K562 (cell line): ENCODE measurements at regions not wholly inside any gene's neighbourhood (a gene's known extent, or its start where the extent isn't known, plus 50 kb on each side); places are given as distances from the start of the nearest gene placed in this dataset.

ENCODE experiments used
- ATAC-seq: fragments of 200-7000 bp; cut with Tn5 transposase; 3 replicates; pipeline ENCODE4 v1.9.1; 2020; ENCODE audit warnings: moderate library complexity
- BruUV-seq: library from RNA; stranded (reverse); fragments of 400-500 nt; replicated peaks from 2 replicates; lab custom pipeline; 2021; lab: Mats Ljungman, UMichigan
- CTCF ChIA-PET: fragments of 300-600 bp; formaldehyde crosslinking; extraction: SDS; loops from one replicate; lab custom pipeline; 2021; ENCODE audit warnings: low intra/inter-chr PET ratio; lab: Yijun Ruan, JAX
- POLR2A ChIA-PET: fragments of 300-600, 350-650 bp; sonication (Branson Sonifier 250); formaldehyde crosslinking; extraction: SDS; loops from one replicate; lab custom pipeline; 2021; ENCODE audit warnings: antibody characterized with exemption, inconsistent platforms; lab: Yijun Ruan, JAX
- DNase-seq, 4 experiments: peaks; one replicate each; pipeline versions ENCODE4 v3.0.0 to v3.0.0-alpha.2; 2011 to 2018; ENCODE audit warnings: low spot score in 3 of 4, mixed read lengths in 3 of 4; ENCODE audit errors: extremely low read depth in 1 of 4
- FAIRE-seq: peaks from 2 replicates; lab custom pipeline; 2011; peaks lifted over from hg19 to GRCh38; lab: Jason Lieb, UNC
- H2AFZ ChIP-seq: 2 replicates; pipeline ENCODE4 v1.6.0; 2011; ENCODE audit warnings: low read depth, low read length, control low read depth, inconsistent platforms
- H3K27ac ChIP-seq: fragments of 200-600 bp; 3 replicates; pipeline ENCODE4 v1.8.0; 2011; ENCODE audit warnings: low read depth, mild to moderate bottlenecking, control low read depth, inconsistent platforms, low read length, moderate library complexity, mixed read lengths; ENCODE audit errors: extremely low read depth
- H3K27me3 ChIP-seq, 2 experiments: fragments of 300-600 bp in 1 of 2; 2 replicates in 1 of 2; 3 replicates in 1 of 2; pipeline versions ENCODE4 v1.6.0 to v1.8.0; 2011; ENCODE audit warnings: inconsistent platforms in 2 of 2, low read length in 2 of 2, mild to moderate bottlenecking in 1 of 2, mixed read lengths in 1 of 2, moderate library complexity in 1 of 2; ENCODE audit not compliant: control insufficient read depth in 2 of 2, insufficient read depth in 2 of 2
- H3K36me3 ChIP-seq: fragments of 300-600 bp; 3 replicates; pipeline ENCODE4 v1.8.0; 2011; ENCODE audit warnings: mild to moderate bottlenecking, low read length, inconsistent platforms; ENCODE audit not compliant: control insufficient read depth, insufficient read depth
- H3K4me1 ChIP-seq, 2 experiments: fragments of 200-600 bp in 1 of 2; replicated peaks in 1 of 2; 2 replicates in 1 of 2; 3 replicates in 1 of 2; pipeline versions ENCODE4 v1.5.1 to v1.8.0; 2011; ENCODE audit warnings: inconsistent platforms in 2 of 2, low read length in 2 of 2, mild to moderate bottlenecking in 1 of 2, mixed read lengths in 1 of 2, moderate library complexity in 1 of 2; ENCODE audit not compliant: control insufficient read depth in 2 of 2, insufficient read depth in 2 of 2
- H3K4me2 ChIP-seq: 2 replicates; pipeline ENCODE4 v1.6.1; 2011; ENCODE audit warnings: low read length, control low read depth, inconsistent platforms, mixed read lengths; ENCODE audit not compliant: insufficient read depth
- H3K4me3 ChIP-seq: fragments of 200-600 bp; sonication (generic), shearing (Covaris generic); 2 replicates; pipeline ENCODE4 v1.5.1; 2016; ENCODE audit warnings: control low read depth, inconsistent platforms
- H3K79me2 ChIP-seq: fragments of 200-600 bp; 3 replicates; pipeline ENCODE4 v1.8.0; 2011; ENCODE audit warnings: low read length, inconsistent platforms; ENCODE audit not compliant: control insufficient read depth, insufficient read depth
- H3K9ac ChIP-seq, 2 experiments: 2 replicates each; pipeline versions ENCODE4 v1.6.0 to v1.6.1; 2011; ENCODE audit warnings: low read depth in 2 of 2, low read length in 2 of 2, control low read depth in 1 of 2, inconsistent platforms in 1 of 2, mild to moderate bottlenecking in 1 of 2, mixed read lengths in 1 of 2; ENCODE audit not compliant: insufficient read depth in 1 of 2
- H3K9me1 ChIP-seq: one replicate; pipeline ENCODE4 v1.6.0; 2011; ENCODE audit warnings: inconsistent platforms, mild to moderate bottlenecking, low read length, moderate library complexity; ENCODE audit not compliant: control insufficient read depth, insufficient read depth
- H3K9me3 ChIP-seq: replicated peaks from 2 replicates; pipeline ENCODE4 v1.5.1; 2011; ENCODE audit warnings: low read depth, low read length, inconsistent platforms; ENCODE audit not compliant: control insufficient read depth, insufficient read depth
- H4K20me1 ChIP-seq: replicated peaks from 2 replicates; pipeline ENCODE4 v1.6.1; 2011; ENCODE audit warnings: low read length, inconsistent platforms, mixed read lengths; ENCODE audit not compliant: control insufficient read depth, insufficient read depth
- CBX2 ChIP-seq: fragments of 200-600 bp; sonication (generic); IDR thresholded peaks from one replicate; pipeline ENCODE4 v1.6.1; 2012; ENCODE audit warnings: mild to moderate bottlenecking, low read length, inconsistent platforms; ENCODE audit not compliant: insufficient read depth, poor library complexity, severe bottlenecking
- CHD1 ChIP-seq: fragments of 200-600 bp; sonication (generic); IDR thresholded peaks from one replicate; pipeline ENCODE4 v1.6.1; 2012; ENCODE audit warnings: mild to moderate bottlenecking, moderate library complexity, low read length, inconsistent platforms
- DDX20 ChIP-seq: fragments of 450-650 bp; IDR thresholded peaks from 2 replicates; pipeline ENCODE4 v1.6.1; 2016; ENCODE audit warnings: missing genetic modification characterization, low read depth, mild to moderate bottlenecking, missing compliant biosample characterization, moderate library complexity
- GMEB1 ChIP-seq: fragments of 250-450 bp; sonication (Bioruptor Pico); IDR thresholded peaks from 2 replicates; pipeline ENCODE4 v1.4.0; 2020; ENCODE audit warnings: mild to moderate bottlenecking
- IRF9 ChIP-seq: fragments of 450-650 bp; IDR thresholded peaks from 2 replicates; pipeline ENCODE4 v1.6.1; 2016; ENCODE audit warnings: missing biosample characterization, missing genetic modification characterization
- MEF2A ChIP-seq: IDR thresholded peaks from 2 replicates; pipeline ENCODE4 v1.6.1; 2011; ENCODE audit warnings: low read depth, mild to moderate bottlenecking, low read length, moderate library complexity; ENCODE audit not compliant: control insufficient read depth
- PTTG1 ChIP-seq: fragments of 450-650 bp; IDR thresholded peaks from 2 replicates; pipeline ENCODE4 v1.6.1; 2016; ENCODE audit warnings: low read depth, mild to moderate bottlenecking, missing genetic modification characterization, missing compliant biosample characterization
- SIN3B ChIP-seq: fragments of 450-650 bp; IDR thresholded peaks from 2 replicates; pipeline ENCODE4 v1.6.1; 2017; ENCODE audit warnings: low read depth, mild to moderate bottlenecking, moderate library complexity
- SREBF1 ChIP-seq: fragments of 150-350 bp; IDR thresholded peaks from 2 replicates; pipeline ENCODE4 v1.6.1; 2014; ENCODE audit warnings: antibody characterized with exemption, low read depth, low read length, borderline replicate concordance
- STAT6 ChIP-seq: sonication (generic); formaldehyde crosslinking; IDR thresholded peaks from 2 replicates; pipeline ENCODE4 v1.8.1; 2023; ENCODE audit warnings: mild to moderate bottlenecking, missing genetic modification reagents
- ZNF274 ChIP-seq: IDR thresholded peaks from 2 replicates; pipeline ENCODE4 v1.6.1; 2011; ENCODE audit warnings: low read depth, mild to moderate bottlenecking, low read length, moderate library complexity, borderline replicate concordance
- ZNF717 ChIP-seq: fragments of 250-450 bp; sonication (Bioruptor Pico); IDR thresholded peaks from 2 replicates; pipeline ENCODE4 v1.5.0; 2021
- WGBS: fragments of 100-300 bp; shearing (Covaris generic); methylation state at CpG from one replicate; pipeline ENCODE4 v1.1.6; 2016; ENCODE audit warnings: low coverage, mixed read lengths; ENCODE audit not compliant: insufficient coverage; ENCODE audit errors: missing lambda C conversion rate; 5-methylcytosine and 5-hydroxymethylcytosine counted together
- in situ Hi-C: fragments of 300-500 bp; cut with MboI; formaldehyde crosslinking; loops from 4 replicates; pipeline ENCODE4 v1.15.0; 2018; ENCODE audit warnings: inconsistent platforms, mixed read lengths
- intact Hi-C: fragments of 100-400 bp; cut with micrococcal nuclease; formaldehyde crosslinking; loops from 2 replicates; pipeline ENCODE4 v1.14.2; 2022

GRCh38 chr10:111548084-111548726, 471.4 kb downstream of the ADRA2A start (continued):
- no peak for TF ChIP-seq STAT6 (CRISPR knock-in tag)
- no peak for TF ChIP-seq CBX2
- TF ChIP-seq MEF2A = no peak
- TF ChIP-seq SREBF1 = no peak

- in situ Hi-C loops (no loop called here), intact Hi-C loops (no loop called here)
- ATAC-seq (no peak), FAIRE-seq (no peak), DNase-seq (no peak)
- ChIA-PET POLR2A (no interaction called here), CTCF (no interaction called here)
- H3K4me3 ChIP-seq = no peak overlapping the region
- BruUV-seq = no TSS peak
- H4K20me1 ChIP-seq = no peaks in the 10 kb centered on the region
- no peaks in the 10 kb centered on the region for H3K9me1 ChIP-seq
- H3K27ac ChIP-seq = no peak overlapping the region
- no peak overlapping the region for H3K9ac ChIP-seq
- no peaks in the 10 kb centered on the region for H3K4me1 ChIP-seq
- no peak overlapping the region for H2AFZ ChIP-seq
- TF ChIP-seq IRF9 (tag) (no peak), ZNF274 (no peak), CHD1 (no peak), PTTG1 (tag) (no peak), GMEB1 (no peak), SIN3B (no peak), ZNF717 (no peak), DDX20 (tag) (no peak)
- WGBS = 0% methylated on average over 5 of the region's 5 CpGs
- no peaks in the 10 kb centered on the region for H3K36me3 ChIP-seq
- no peaks in the 10 kb centered on the region for H3K79me2 ChIP-seq
- no peaks in the 10 kb centered on the region for H3K27me3 ChIP-seq
- no peak overlapping the region for H3K4me2 ChIP-seq
- 0 out of 2 replicates have a peak, but pooled peaks cover 3% of the 10 kb centered on the region for H3K9me3 ChIP-seq
Observed at GRCh38 chr10:111551001-111551400, 474.2 kb downstream of the ADRA2A start.
